ENCODE measurements at regions not wholly inside any gene's neighbourhood (a gene's known extent, or its start where the extent isn't known, plus 50 kb on each side); places are given as distances from the start of the nearest gene placed in this dataset.
"Not testable (repeated sequence)": the region's sequence is repeated elsewhere in the genome, so short reads cannot be mapped to it uniquely, and the experiment has no call there.

DNA sequence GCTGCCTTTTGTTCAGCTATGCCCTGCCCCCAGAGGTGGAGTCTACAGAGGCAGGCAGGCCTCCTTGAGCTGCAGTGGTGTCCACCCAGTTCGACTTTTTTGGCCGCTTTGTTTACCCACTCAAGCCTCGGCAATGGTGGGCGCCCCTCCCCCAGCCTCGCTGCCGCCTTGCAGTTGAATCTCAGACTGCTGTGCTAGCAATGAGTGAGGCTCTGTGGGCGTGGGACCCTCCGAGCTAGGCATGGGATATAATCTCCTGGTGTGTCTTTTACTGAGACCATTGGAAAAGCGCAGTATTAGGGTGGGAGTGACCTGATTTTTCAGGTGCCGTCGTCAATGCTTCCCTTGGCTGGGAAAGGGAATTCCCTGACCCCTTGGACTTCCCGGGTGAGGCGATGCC is 279.3 kb downstream of the PTH2R start:
- TF ChIP-seq, protein P1, sequence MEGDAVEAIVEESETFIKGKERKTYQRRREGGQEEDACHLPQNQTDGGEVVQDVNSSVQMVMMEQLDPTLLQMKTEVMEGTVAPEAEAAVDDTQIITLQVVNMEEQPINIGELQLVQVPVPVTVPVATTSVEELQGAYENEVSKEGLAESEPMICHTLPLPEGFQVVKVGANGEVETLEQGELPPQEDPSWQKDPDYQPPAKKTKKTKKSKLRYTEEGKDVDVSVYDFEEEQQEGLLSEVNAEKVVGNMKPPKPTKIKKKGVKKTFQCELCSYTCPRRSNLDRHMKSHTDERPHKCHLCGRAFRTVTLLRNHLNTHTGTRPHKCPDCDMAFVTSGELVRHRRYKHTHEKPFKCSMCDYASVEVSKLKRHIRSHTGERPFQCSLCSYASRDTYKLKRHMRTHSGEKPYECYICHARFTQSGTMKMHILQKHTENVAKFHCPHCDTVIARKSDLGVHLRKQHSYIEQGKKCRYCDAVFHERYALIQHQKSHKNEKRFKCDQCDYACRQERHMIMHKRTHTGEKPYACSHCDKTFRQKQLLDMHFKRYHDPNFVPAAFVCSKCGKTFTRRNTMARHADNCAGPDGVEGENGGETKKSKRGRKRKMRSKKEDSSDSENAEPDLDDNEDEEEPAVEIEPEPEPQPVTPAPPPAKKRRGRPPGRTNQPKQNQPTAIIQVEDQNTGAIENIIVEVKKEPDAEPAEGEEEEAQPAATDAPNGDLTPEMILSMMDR (IDR thresholded peaks at IDR 0.05), result not testable (repeated sequence)
- TF ChIP-seq EZH2 (IDR thresholded peaks at IDR 0.05; ENCODE audit: borderline replicate concordance, insufficient read depth, low read depth, low read length, poor library complexity, severe bottlenecking), result not testable (repeated sequence)
